HG02678 (cell line): ENCODE measurements at regions not wholly inside any gene's neighbourhood (a gene's known extent, or its start where the extent isn't known, plus 50 kb on each side); places are given as distances from the start of the nearest gene placed in this dataset.

ENCODE experiments used
- ATAC-seq: cut with Tn5 transposase; IDR thresholded peaks from one replicate; pipeline ENCODE4 v1.9.1; 2021; ENCODE audit warnings: mild to moderate bottlenecking, moderate library complexity; ENCODE audit not compliant: unreplicated experiment

- no peak for ATAC-seq
Observed at GRCh38 chr13:106795847-106796246, 227.9 kb upstream of the ARGLU1 start.

GRCh38 chr13:106794117-106794516 is 226.2 kb upstream of the ARGLU1 start:
- no peak for ATAC-seq

- ATAC-seq, result no peak
Observed at GRCh38 chr13:106789911-106790310, 222.0 kb upstream of the ARGLU1 start.

- ATAC-seq, result no peak
Observed at GRCh38 chr13:106786006-106786563, 218.1 kb upstream of the ARGLU1 start.

- ATAC-seq, result no peak
Observed at GRCh38 chr13:106774621-106775020, 206.7 kb upstream of the ARGLU1 start.

- ATAC-seq, result no peak
Observed at GRCh38 chr13:106772006-106772601, 204.2 kb upstream of the ARGLU1 start.

- ATAC-seq, result no peak
Observed at GRCh38 chr13:106768991-106769390, 201.1 kb upstream of the ARGLU1 start.

- ATAC-seq, result no peak
Observed at GRCh38 chr13:106762708-106763107, 194.8 kb upstream of the ARGLU1 start.

GRCh38 chr13:106756446-106756845 is 188.5 kb upstream of the ARGLU1 start:
- ATAC-seq, result no peak

GRCh38 chr13:106755542-106755941 is 187.6 kb upstream of the ARGLU1 start:
- ATAC-seq, result no peak

GRCh38 chr13:106753251-106753650 is 185.3 kb upstream of the ARGLU1 start:
- no peak for ATAC-seq

GRCh38 chr13:106752584-106753170 is 184.7 kb upstream of the ARGLU1 start:
- no peak for ATAC-seq

- no peak for ATAC-seq
Observed at GRCh38 chr13:106748785-106749184, 180.8 kb upstream of the ARGLU1 start.

- no peak for ATAC-seq
Observed at GRCh38 chr13:106744516-106744915, 176.6 kb upstream of the ARGLU1 start.

GRCh38 chr13:106738186-106738678 is 170.3 kb upstream of the ARGLU1 start:
- ATAC-seq, result no peak

GRCh38 chr13:106736941-106737340 is 169.0 kb upstream of the ARGLU1 start:
- no peak for ATAC-seq

- no peak for ATAC-seq
Observed at GRCh38 chr13:106734198-106734597, 166.3 kb upstream of the ARGLU1 start.

- no peak for ATAC-seq
Observed at GRCh38 chr13:106723036-106723435, 155.1 kb upstream of the ARGLU1 start.

GRCh38 chr13:106722620-106723019 is 154.7 kb upstream of the ARGLU1 start:
- no peak for ATAC-seq

GRCh38 chr13:106721599-106721998 is 153.7 kb upstream of the ARGLU1 start:
- ATAC-seq, result no peak

- no peak for ATAC-seq
Observed at GRCh38 chr13:106714271-106714982, 146.5 kb upstream of the ARGLU1 start.

- no peak for ATAC-seq
Observed at GRCh38 chr13:106712381-106712780, 144.4 kb upstream of the ARGLU1 start.
